ENCODE measurements at regions not wholly inside any gene's neighbourhood (a gene's known extent, or its start where the extent isn't known, plus 50 kb on each side); places are given as distances from the start of the nearest gene placed in this dataset.

DNA sequence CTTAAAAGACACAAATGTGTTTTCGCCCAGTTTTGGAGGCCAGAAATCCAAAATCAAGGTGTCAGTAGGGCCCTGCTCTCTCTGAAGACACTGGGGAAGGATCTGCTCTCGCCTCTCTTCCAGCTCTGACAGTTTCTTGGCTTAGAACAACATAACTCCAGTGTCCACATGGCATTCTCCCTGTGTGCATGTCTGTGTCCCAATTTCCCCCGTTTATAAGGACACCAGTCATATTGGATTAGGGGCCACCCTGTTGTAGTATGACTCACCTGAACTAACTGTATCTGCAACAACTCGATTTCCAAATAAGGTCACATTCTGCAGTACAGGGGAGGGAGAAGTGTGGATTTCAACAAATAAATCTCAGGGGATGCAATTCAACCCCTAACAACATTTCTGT lies 263.2 kb downstream of the SS18 start:
- no peaks in the 10 kb centered on the region for H3K9me2 ChIP-seq (ENCODE audit: insufficient read depth)
- H3K79me2 ChIP-seq (ENCODE audit: insufficient read depth) = no peaks in the 10 kb centered on the region
- no peak overlapping the region for H3K4me3 ChIP-seq
- in situ Hi-C loops (cut with MboI) = loop anchor here (25.0 kb wide), 1 partner anchor 265 kb away; no protein-coding TSS in a partner anchor
- peak; percentile 48 for DNase-seq
- no peak overlapping the region for H3K27ac ChIP-seq
- 0 out of 2 replicates have a peak overlapping the region, but pooled peaks have one; percentile 66 for H2AFZ ChIP-seq
- peaks cover 26% of the 10 kb centered on the region for H3K4me1 ChIP-seq (ENCODE audit: insufficient read depth)
- H3K9ac ChIP-seq = no peak overlapping the region
- TF ChIP-seq EZH2phosphoT487 (IDR thresholded peaks at IDR 0.05; ENCODE audit: insufficient read depth, low read depth) (no peak), EZH2 (IDR thresholded peaks at IDR 0.05; ENCODE audit: insufficient read depth, poor library complexity, severe bottlenecking) (no peak)
- WGBS, 2 experiments (ENCODE audit: low coverage in 1 of 2, low lambda C conversion rate in 2 of 2, missing lambda C conversion rate in 2 of 2) = 40 to 43% methylated on average over 4 of the region's 4 CpGs
- H4K20me1 ChIP-seq (ENCODE audit: insufficient read depth) = no peaks in the 10 kb centered on the region
- H3K4me2 ChIP-seq (ENCODE audit: unreplicated experiment) = no peak overlapping the region
- no peaks in the 10 kb centered on the region for H3K9me3 ChIP-seq (ENCODE audit: low read depth)
- no peaks in the 10 kb centered on the region for H3K27me3 ChIP-seq (replicated peaks; ENCODE audit: insufficient read depth)
- H3F3A ChIP-seq (ENCODE audit: insufficient read depth) = peaks cover 7% of the 10 kb centered on the region; the same call in 1 of the 2 replicates
- H3K36me3 ChIP-seq (ENCODE audit: low read depth) = no peaks in the 10 kb centered on the region

DNA sequence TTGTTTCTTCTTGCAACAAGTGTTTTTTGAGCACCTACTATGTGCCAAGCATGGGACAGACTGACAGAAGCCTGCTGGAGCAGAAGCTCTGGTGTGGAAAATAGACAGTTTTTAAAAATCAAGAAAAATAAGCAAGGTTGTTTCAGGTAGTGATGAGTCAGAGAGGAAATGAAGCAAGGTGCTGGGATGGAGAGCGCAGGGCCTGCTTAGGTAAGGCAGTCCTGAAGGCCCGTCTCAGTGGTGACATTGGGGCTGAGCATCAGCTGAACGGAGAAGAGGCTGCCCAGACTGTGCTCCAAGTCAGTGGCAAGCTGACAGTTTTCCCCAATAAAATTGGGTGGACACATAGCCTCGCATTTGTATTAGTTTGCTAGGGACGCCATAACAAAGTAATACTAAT lies 263.6 kb downstream of the SS18 start:
- Histone ChIP-seq H3K79me2 (ENCODE audit: insufficient read depth) (no peaks in the 10 kb centered on the region), H3K4me2 (ENCODE audit: unreplicated experiment) (no peak overlapping the region), H3K9ac (no peak overlapping the region), H3K9me3 (ENCODE audit: low read depth) (no peaks in the 10 kb centered on the region), H2AFZ (no peak overlapping the region), H3K9me2 (ENCODE audit: insufficient read depth) (no peaks in the 10 kb centered on the region), H3K4me3 (no peak overlapping the region), H3K36me3 (ENCODE audit: low read depth) (no peaks in the 10 kb centered on the region), H4K20me1 (ENCODE audit: insufficient read depth) (no peaks in the 10 kb centered on the region), H3K27me3 (replicated peaks; ENCODE audit: insufficient read depth) (no peaks in the 10 kb centered on the region), H3F3A (ENCODE audit: insufficient read depth) (peaks cover 7% of the 10 kb centered on the region; the same call in 1 of the 2 replicates), H3K4me1 (ENCODE audit: insufficient read depth) (peaks cover 24% of the 10 kb centered on the region), H3K27ac (no peak overlapping the region)
- WGBS, 2 experiments (ENCODE audit: low coverage in 1 of 2, low lambda C conversion rate in 2 of 2, missing lambda C conversion rate in 2 of 2) = 64 to 66% methylated on average over 5 of the region's 5 CpGs
- no peak for DNase-seq
- TF ChIP-seq EZH2 (IDR thresholded peaks at IDR 0.05; ENCODE audit: insufficient read depth, poor library complexity, severe bottlenecking) = no peak
- TF ChIP-seq EZH2phosphoT487 (IDR thresholded peaks at IDR 0.05; ENCODE audit: insufficient read depth, low read depth) = no peak
- in situ Hi-C loops (cut with MboI) = loop anchor here (25.0 kb wide), 1 partner anchor 265 kb away; no protein-coding TSS in a partner anchor

- H3K27ac ChIP-seq = no peak overlapping the region
- no peak overlapping the region for H3K9ac ChIP-seq
- no peaks in the 10 kb centered on the region for H3K36me3 ChIP-seq (ENCODE audit: low read depth)
- peaks cover 4% of the 10 kb centered on the region; the same call in 1 of the 2 replicates for H3F3A ChIP-seq (ENCODE audit: insufficient read depth)
- peaks cover 18% of the 10 kb centered on the region for H3K4me1 ChIP-seq (ENCODE audit: insufficient read depth)
- in situ Hi-C loops (cut with MboI) = loop anchor here (25.0 kb wide), 1 partner anchor 264 kb away; no protein-coding TSS in a partner anchor
- H3K27me3 ChIP-seq (replicated peaks; ENCODE audit: insufficient read depth) = no peaks in the 10 kb centered on the region
- H3K9me3 ChIP-seq (ENCODE audit: low read depth) = no peaks in the 10 kb centered on the region
- TF ChIP-seq EZH2phosphoT487 (IDR thresholded peaks at IDR 0.05; ENCODE audit: insufficient read depth, low read depth) = no peak
- no peak for TF ChIP-seq EZH2 (IDR thresholded peaks at IDR 0.05; ENCODE audit: insufficient read depth, poor library complexity, severe bottlenecking)
- no peak overlapping the region for H3K4me2 ChIP-seq (ENCODE audit: unreplicated experiment)
- no peaks in the 10 kb centered on the region for H4K20me1 ChIP-seq (ENCODE audit: insufficient read depth)
- no peak overlapping the region for H2AFZ ChIP-seq
- no peaks in the 10 kb centered on the region for H3K79me2 ChIP-seq (ENCODE audit: insufficient read depth)
- H3K4me3 ChIP-seq = no peak overlapping the region
- no peaks in the 10 kb centered on the region for H3K9me2 ChIP-seq (ENCODE audit: insufficient read depth)
- 94 to 95% methylated on average over 4 of the region's 4 CpGs for WGBS, 2 experiments (ENCODE audit: low coverage in 1 of 2, low lambda C conversion rate in 2 of 2, missing lambda C conversion rate in 2 of 2)
- DNase-seq = no peak
Measured at GRCh38 chr18:25825979-25826776, 264.2 kb downstream of the SS18 start.

DNA sequence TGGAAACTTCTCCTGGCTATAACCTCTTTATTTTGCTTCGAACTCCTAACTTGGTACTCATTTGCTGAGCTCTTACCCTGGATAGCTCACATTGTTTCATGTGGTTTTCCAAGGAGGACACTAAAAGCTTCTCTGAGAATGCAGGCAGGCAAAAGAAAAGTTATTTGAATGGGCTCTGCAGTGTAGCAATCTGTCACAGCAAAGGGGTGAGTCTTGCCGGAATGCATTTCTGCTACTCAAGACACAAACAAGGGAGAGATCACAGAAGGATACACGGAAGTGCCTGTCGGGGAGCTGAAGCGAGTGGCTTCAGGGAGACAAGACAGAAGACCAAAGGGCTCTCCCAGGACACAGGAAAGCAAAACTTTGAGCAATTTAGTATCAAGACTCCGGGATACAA lies 265.4 kb downstream of the SS18 start:
- Histone ChIP-seq H3K9me3 (ENCODE audit: low read depth) (no peaks in the 10 kb centered on the region), H3K27ac (no peak overlapping the region), H3K9me2 (ENCODE audit: insufficient read depth) (no peaks in the 10 kb centered on the region), H3K27me3 (replicated peaks; ENCODE audit: insufficient read depth) (no peaks in the 10 kb centered on the region), H3F3A (ENCODE audit: insufficient read depth) (no peaks in the 10 kb centered on the region), H2AFZ (no peak overlapping the region), H3K79me2 (ENCODE audit: insufficient read depth) (no peaks in the 10 kb centered on the region), H3K9ac (no peak overlapping the region), H3K36me3 (ENCODE audit: low read depth) (no peaks in the 10 kb centered on the region), H3K4me1 (ENCODE audit: insufficient read depth) (peaks cover 13% of the 10 kb centered on the region), H3K4me2 (ENCODE audit: unreplicated experiment) (no peak overlapping the region), H3K4me3 (no peak overlapping the region), H4K20me1 (ENCODE audit: insufficient read depth) (no peaks in the 10 kb centered on the region)
- in situ Hi-C loops (cut with MboI) = loop anchor here (25.0 kb wide), 1 partner anchor 263 kb away; no protein-coding TSS in a partner anchor
- 59 to 60% methylated on average over 6 of the region's 6 CpGs for WGBS, 2 experiments (ENCODE audit: low coverage in 1 of 2, low lambda C conversion rate in 2 of 2, missing lambda C conversion rate in 2 of 2)
- DNase-seq = no peak
- TF ChIP-seq EZH2phosphoT487 (IDR thresholded peaks at IDR 0.05; ENCODE audit: insufficient read depth, low read depth) = no peak
- no peak for TF ChIP-seq EZH2 (IDR thresholded peaks at IDR 0.05; ENCODE audit: insufficient read depth, poor library complexity, severe bottlenecking)

Data from GM23248 (cell line).